ENCODE measurements at regions not wholly inside any gene's neighbourhood (a gene's known extent, or its start where the extent isn't known, plus 50 kb on each side); places are given as distances from the start of the nearest gene placed in this dataset.

GRCh38 chr7:131183611-131184119 is 144.0 kb upstream of the MKLN1 start:
- DNase-seq (ENCODE audit: low spot score): no peak

GRCh38 chr7:131186816-131187215 is 140.9 kb upstream of the MKLN1 start:
- no peak for DNase-seq (ENCODE audit: low spot score)

- no peak for DNase-seq (ENCODE audit: low spot score)
Observed at GRCh38 chr7:131188367-131189339, 139.0 kb upstream of the MKLN1 start.

- no peak for DNase-seq (ENCODE audit: low spot score)
Observed at GRCh38 chr7:131189488-131189887, 138.2 kb upstream of the MKLN1 start.

- DNase-seq (ENCODE audit: low spot score): no peak
Observed at GRCh38 chr7:131190146-131190545, 137.5 kb upstream of the MKLN1 start.

GRCh38 chr7:131190581-131190980 is 137.1 kb upstream of the MKLN1 start:
- no peak for DNase-seq (ENCODE audit: low spot score)

- peak; percentile 15 for DNase-seq (ENCODE audit: low spot score)
Observed at GRCh38 chr7:131194070-131194865, 133.4 kb upstream of the MKLN1 start.

GRCh38 chr7:131196803-131197202 is 130.9 kb upstream of the MKLN1 start:
- no peak for DNase-seq (ENCODE audit: low spot score)

- DNase-seq (ENCODE audit: low spot score): no peak
Observed at GRCh38 chr7:131197920-131198615, 129.6 kb upstream of the MKLN1 start.

- no peak for DNase-seq (ENCODE audit: low spot score)
Observed at GRCh38 chr7:131202451-131202850, 125.2 kb upstream of the MKLN1 start.

- DNase-seq (ENCODE audit: low spot score): no peak
Observed at GRCh38 chr7:131203291-131203976, 124.2 kb upstream of the MKLN1 start.

- DNase-seq (ENCODE audit: low spot score): no peak
Observed at GRCh38 chr7:131208777-131209176, 118.9 kb upstream of the MKLN1 start.

GRCh38 chr7:131210618-131211017 is 117.1 kb upstream of the MKLN1 start:
- DNase-seq (ENCODE audit: low spot score): no peak

GRCh38 chr7:131211500-131211899 is 116.2 kb upstream of the MKLN1 start:
- DNase-seq (ENCODE audit: low spot score): no peak

GRCh38 chr7:131212114-131212513 is 115.6 kb upstream of the MKLN1 start:
- DNase-seq (ENCODE audit: low spot score): no peak

- no peak for DNase-seq (ENCODE audit: low spot score)
Observed at GRCh38 chr7:131218727-131219128, 108.9 kb upstream of the MKLN1 start.

GRCh38 chr7:131219312-131220041 is 108.2 kb upstream of the MKLN1 start:
- peak; percentile 46 for DNase-seq (ENCODE audit: low spot score)

- DNase-seq (ENCODE audit: low spot score): no peak
Observed at GRCh38 chr7:131221061-131221460, 106.6 kb upstream of the MKLN1 start.

GRCh38 chr7:131222171-131222570 is 105.5 kb upstream of the MKLN1 start:
- no peak for DNase-seq (ENCODE audit: low spot score)

- DNase-seq (ENCODE audit: low spot score): no peak
Observed at GRCh38 chr7:131223151-131223550, 104.5 kb upstream of the MKLN1 start.

- no peak for DNase-seq (ENCODE audit: low spot score)
Observed at GRCh38 chr7:131224996-131225395, 102.7 kb upstream of the MKLN1 start.

Data from mucosa of gallbladder (tissue), 1 donor.